CD4-positive, alpha-beta memory T cell (primary cell): ENCODE measurements at regions not wholly inside any gene's neighbourhood (a gene's known extent, or its start where the extent isn't known, plus 50 kb on each side); places are given as distances from the start of the nearest gene placed in this dataset.

Source experiments
- CTCF ChIA-PET: fragments of 350-600 bp; sonication (Branson Sonifier 250); formaldehyde crosslinking; loops from one replicate; lab custom pipeline; 2021; ENCODE audit warnings: inconsistent platforms; ENCODE audit not compliant: partially characterized antibody; lab: Charles Lee
- POLR2A ChIA-PET: fragments of 350-600 bp; sonication (Branson Sonifier 250); formaldehyde crosslinking; loops from one replicate; lab custom pipeline; 2021; ENCODE audit not compliant: partially characterized antibody; lab: Charles Lee
- DNase-seq, 5 donors: peaks; one replicate each; pipeline versions ENCODE4 v3.0.0 to v3.0.0-alpha.2; 2020 to 2022; ENCODE audit warnings: mixed read lengths in 1 of 5
- H3K27ac ChIP-seq: one replicate; pipeline ENCODE4 v1.7.0; 2013; ENCODE audit warnings: low read depth, low read length
- H3K27me3 ChIP-seq: 2 replicates; pipeline ENCODE4 v1.7.0; 2013; ENCODE audit warnings: mild to moderate bottlenecking, low read length, moderate library complexity; ENCODE audit not compliant: insufficient read depth
- H3K36me3 ChIP-seq: 2 replicates; pipeline ENCODE4 v1.7.0; 2013; ENCODE audit warnings: mild to moderate bottlenecking, low read length, moderate library complexity; ENCODE audit not compliant: insufficient read depth
- H3K4me1 ChIP-seq: 2 replicates; pipeline ENCODE4 v1.7.0; 2013; ENCODE audit warnings: mild to moderate bottlenecking, low read length, moderate library complexity; ENCODE audit not compliant: insufficient read depth
- H3K4me3 ChIP-seq, 2 donors: one replicate each; pipeline ENCODE4 v1.7.0; 2013; ENCODE audit warnings: low read length in 2 of 2, mild to moderate bottlenecking in 1 of 2
- H3K9me3 ChIP-seq, 2 donors: one replicate each; pipeline ENCODE4 v1.7.0; 2013; ENCODE audit warnings: low read length in 2 of 2, control low read depth in 1 of 2; ENCODE audit not compliant: control insufficient read depth in 1 of 2
- H3K27ac Mint-ChIP-seq, 7 donors: one replicate each; pipeline ENCODE4 v1.8.0; 2020 to 2021; ENCODE audit warnings: mixed read lengths in 7 of 7, mild to moderate bottlenecking in 6 of 7, inconsistent platforms in 3 of 7, moderate library complexity in 3 of 7
- H3K27me3 Mint-ChIP-seq, 2 donors: one replicate each; pipeline ENCODE4 v1.8.0; 2020 to 2021; ENCODE audit warnings: mixed read lengths in 2 of 2
- H3K36me3 Mint-ChIP-seq, 2 donors: one replicate each; pipeline ENCODE4 v1.8.0; 2020 to 2021; ENCODE audit warnings: mixed read lengths in 2 of 2, inconsistent platforms in 1 of 2, mild to moderate bottlenecking in 1 of 2
- H3K4me1 Mint-ChIP-seq, 4 donors: one replicate each; pipeline ENCODE4 v1.8.0; 2020 to 2021; ENCODE audit warnings: mixed read lengths in 4 of 4, mild to moderate bottlenecking in 1 of 4
- H3K4me3 Mint-ChIP-seq, 8 donors: one replicate each; pipeline ENCODE4 v1.8.0; 2020 to 2021; ENCODE audit warnings: mixed read lengths in 8 of 8, mild to moderate bottlenecking in 7 of 8, moderate library complexity in 6 of 8, inconsistent platforms in 3 of 8
- H3K9me3 Mint-ChIP-seq, 8 donors: one replicate each; pipeline ENCODE4 v1.8.0; 2020 to 2021; ENCODE audit warnings: mixed read lengths in 8 of 8, mild to moderate bottlenecking in 5 of 8, inconsistent platforms in 3 of 8, moderate library complexity in 1 of 8
- intact Hi-C: fragments of 100-400 bp; cut with micrococcal nuclease; formaldehyde crosslinking; loops from one replicate; pipeline ENCODE4 v1.15.1; 2023

DNA sequence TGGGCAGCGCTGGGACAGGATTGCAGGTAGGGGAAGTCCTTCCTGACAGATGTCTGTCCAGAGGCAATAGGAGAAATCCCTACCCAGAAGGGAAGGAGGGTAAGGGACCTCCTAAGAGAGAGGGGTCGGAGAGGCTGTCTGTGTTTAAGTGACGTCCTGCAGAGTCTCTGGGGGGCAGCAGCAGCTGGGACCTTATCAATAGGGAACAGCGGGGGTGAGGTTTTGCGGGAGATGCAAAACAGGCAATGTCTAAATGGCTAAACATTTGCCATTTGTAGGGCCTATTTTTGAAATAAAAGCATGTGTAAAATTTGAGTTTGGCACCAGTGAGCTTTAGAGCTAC, 108.7 kb upstream of the HS6ST1 start:
- H3K27me3 Mint-ChIP-seq: peaks cover 4 to 6% of the 10 kb centered on the region in 2 donors
- intact Hi-C loops: no loop called here
- no peak overlapping the region for H3K4me3 Mint-ChIP-seq
- H3K9me3 ChIP-seq: no peaks in the 10 kb centered on the region
- H3K27ac ChIP-seq: no peak overlapping the region
- no peaks in the 10 kb centered on the region for H3K4me1 ChIP-seq
- DNase-seq: no peak
- ChIA-PET CTCF (no interaction called here), POLR2A (no interaction called here)
- H3K27me3 ChIP-seq: no peaks in the 10 kb centered on the region
- no peaks in the 10 kb centered on the region for H3K36me3 ChIP-seq
- no peak overlapping the region for H3K27ac Mint-ChIP-seq
- H3K9me3 Mint-ChIP-seq: peaks cover 0 to 14% (median 7%) of the 10 kb centered on the region in 8 donors
- no peak overlapping the region for H3K4me3 ChIP-seq
- no peaks in the 10 kb centered on the region for H3K4me1 Mint-ChIP-seq
- no peaks in the 10 kb centered on the region for H3K36me3 Mint-ChIP-seq

DNA sequence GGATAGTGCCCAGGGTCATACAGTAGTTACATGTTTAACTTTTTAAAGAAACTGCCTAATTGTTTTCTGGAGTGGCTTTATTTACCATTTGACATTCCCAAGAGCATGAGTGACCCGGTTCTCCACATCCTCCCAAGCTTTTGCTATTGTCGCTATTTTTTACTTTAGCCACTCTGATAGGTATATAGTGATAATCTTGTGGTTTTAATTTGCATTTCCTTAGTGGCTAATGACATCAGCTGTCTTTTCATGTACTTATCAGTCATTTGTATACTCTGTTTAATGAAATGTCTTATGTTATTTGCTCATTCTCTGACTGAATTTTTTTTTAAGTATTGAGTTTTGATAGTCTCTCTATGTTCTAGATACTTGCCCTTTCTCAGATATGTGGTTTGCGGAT, 109.7 kb upstream of the HS6ST1 start:
- no peak overlapping the region for H3K27ac Mint-ChIP-seq
- H3K36me3 ChIP-seq: no peaks in the 10 kb centered on the region
- no peak overlapping the region for H3K27ac ChIP-seq
- no peaks in the 10 kb centered on the region for H3K4me1 Mint-ChIP-seq
- no peak for DNase-seq
- H3K27me3 ChIP-seq: no peaks in the 10 kb centered on the region
- ChIA-PET CTCF (no interaction called here), POLR2A (no interaction called here)
- H3K27me3 Mint-ChIP-seq: peaks cover 4 to 8% of the 10 kb centered on the region in 2 donors
- H3K4me3 ChIP-seq: no peak overlapping the region
- H3K36me3 Mint-ChIP-seq: no peaks in the 10 kb centered on the region
- intact Hi-C loops: no loop called here
- peaks cover 0 to 14% (median 7%) of the 10 kb centered on the region in 8 donors for H3K9me3 Mint-ChIP-seq
- H3K4me3 Mint-ChIP-seq: no peak overlapping the region
- no peaks in the 10 kb centered on the region for H3K9me3 ChIP-seq
- H3K4me1 ChIP-seq: no peaks in the 10 kb centered on the region

GRCh38 chr2:128432423-128432822, 113.8 kb upstream of the HS6ST1 start:
- Histone ChIP-seq H3K27me3 (no peaks in the 10 kb centered on the region), H3K4me3 (no peak overlapping the region), H3K9me3 (no peaks in the 10 kb centered on the region), H3K36me3 (no peaks in the 10 kb centered on the region), H3K4me1 (no peaks in the 10 kb centered on the region), H3K27ac (no peak overlapping the region)
- no peaks in the 10 kb centered on the region for H3K36me3 Mint-ChIP-seq
- CTCF ChIA-PET: no interaction called here
- DNase-seq: no peak
- H3K4me3 Mint-ChIP-seq: no peak overlapping the region
- H3K4me1 Mint-ChIP-seq: peaks cover 0 to 4% (median 0%) of the 10 kb centered on the region in 4 donors
- intact Hi-C loops: no loop called here
- peaks cover 0 to 14% (median 7%) of the 10 kb centered on the region in 8 donors for H3K9me3 Mint-ChIP-seq
- no peak overlapping the region for H3K27ac Mint-ChIP-seq
- POLR2A ChIA-PET: no interaction called here
- peaks cover 9 to 13% of the 10 kb centered on the region in 2 donors for H3K27me3 Mint-ChIP-seq

GRCh38 chr2:128433911-128434550, 115.4 kb upstream of the HS6ST1 start:
- peaks cover 0 to 14% (median 7%) of the 10 kb centered on the region in 8 donors for H3K9me3 Mint-ChIP-seq
- no peaks in the 10 kb centered on the region for H3K36me3 ChIP-seq
- H3K27ac ChIP-seq: no peak overlapping the region
- no peaks in the 10 kb centered on the region for H3K27me3 ChIP-seq
- H3K27me3 Mint-ChIP-seq: peaks cover 12 to 13% of the 10 kb centered on the region in 2 donors
- H3K27ac Mint-ChIP-seq: no peak overlapping the region
- intact Hi-C loops: no loop called here
- no peaks in the 10 kb centered on the region for H3K4me1 ChIP-seq
- no peak overlapping the region for H3K4me3 Mint-ChIP-seq
- peaks cover 0 to 4% (median 0%) of the 10 kb centered on the region in 4 donors for H3K4me1 Mint-ChIP-seq
- H3K36me3 Mint-ChIP-seq: no peaks in the 10 kb centered on the region
- ChIA-PET CTCF (no interaction called here), POLR2A (no interaction called here)
- H3K9me3 ChIP-seq: no peaks in the 10 kb centered on the region
- no peak overlapping the region for H3K4me3 ChIP-seq
- no peak for DNase-seq

GRCh38 chr2:128435576-128436478, 117.2 kb upstream of the HS6ST1 start:
- POLR2A ChIA-PET: no interaction called here
- H3K4me3 Mint-ChIP-seq: no peak overlapping the region
- Histone ChIP-seq H3K36me3 (no peaks in the 10 kb centered on the region), H3K27ac (no peak overlapping the region), H3K9me3 (no peaks in the 10 kb centered on the region), H3K4me3 (no peak overlapping the region), H3K27me3 (no peaks in the 10 kb centered on the region), H3K4me1 (no peaks in the 10 kb centered on the region)
- peaks cover 0 to 4% (median 0%) of the 10 kb centered on the region in 4 donors for H3K4me1 Mint-ChIP-seq
- CTCF ChIA-PET: no interaction called here
- no peak for DNase-seq
- no peak overlapping the region for H3K27ac Mint-ChIP-seq
- peaks cover 0 to 2% (median 0%) of the 10 kb centered on the region in 8 donors for H3K9me3 Mint-ChIP-seq
- peaks cover 10 to 14% of the 10 kb centered on the region in 2 donors for H3K27me3 Mint-ChIP-seq
- no peaks in the 10 kb centered on the region for H3K36me3 Mint-ChIP-seq
- intact Hi-C loops: no loop called here

DNA sequence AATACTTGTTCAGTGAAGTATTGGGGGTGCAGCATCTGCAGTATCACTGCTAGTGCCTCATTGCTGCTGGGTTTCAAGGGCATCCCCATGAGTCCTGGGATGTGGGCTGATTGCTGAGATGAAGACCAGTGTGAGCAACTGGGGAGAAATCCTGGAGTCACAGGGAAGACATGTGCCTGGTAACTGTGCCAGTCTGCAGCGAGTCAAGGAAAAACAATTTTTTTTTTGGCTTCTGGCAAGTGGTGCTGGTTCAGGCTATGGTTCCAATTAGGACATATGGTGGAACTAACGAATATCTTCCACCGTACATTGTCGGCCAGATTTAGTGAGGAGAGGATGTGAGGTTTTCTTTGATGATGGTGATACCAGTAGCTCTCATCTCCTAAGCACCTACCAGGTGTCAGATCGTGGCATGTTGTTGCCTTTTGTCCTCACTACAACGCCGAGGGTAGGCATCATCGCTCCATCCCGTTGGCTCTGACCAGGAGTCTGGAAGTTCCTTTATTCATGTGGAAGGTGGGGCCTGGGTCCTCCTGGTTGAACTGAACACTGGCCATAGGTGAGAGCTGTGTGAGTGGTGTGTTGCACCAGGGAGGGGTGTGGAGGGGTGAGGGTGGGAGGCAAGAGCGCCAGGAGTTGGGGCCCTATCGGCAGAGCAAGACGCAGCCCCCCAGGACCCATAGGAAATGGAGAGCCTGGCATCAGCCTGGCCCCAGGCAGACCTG, 118.0 kb upstream of the HS6ST1 start:
- no peak overlapping the region for H3K4me3 Mint-ChIP-seq
- H3K9me3 ChIP-seq: no peaks in the 10 kb centered on the region
- no peaks in the 10 kb centered on the region for H3K36me3 ChIP-seq
- H3K27me3 ChIP-seq: no peaks in the 10 kb centered on the region
- no peaks in the 10 kb centered on the region for H3K36me3 Mint-ChIP-seq
- no peak for DNase-seq
- H3K9me3 Mint-ChIP-seq: peaks cover 0 to 2% (median 0%) of the 10 kb centered on the region in 8 donors
- no peak overlapping the region for H3K27ac ChIP-seq
- ChIA-PET CTCF (no interaction called here), POLR2A (no interaction called here)
- no peaks in the 10 kb centered on the region for H3K4me1 ChIP-seq
- intact Hi-C loops: no loop called here
- H3K4me3 ChIP-seq: no peak overlapping the region
- peaks cover 10 to 14% of the 10 kb centered on the region in 2 donors for H3K27me3 Mint-ChIP-seq
- H3K4me1 Mint-ChIP-seq: peaks cover 0 to 4% (median 0%) of the 10 kb centered on the region in 4 donors
- no peak overlapping the region for H3K27ac Mint-ChIP-seq

DNA sequence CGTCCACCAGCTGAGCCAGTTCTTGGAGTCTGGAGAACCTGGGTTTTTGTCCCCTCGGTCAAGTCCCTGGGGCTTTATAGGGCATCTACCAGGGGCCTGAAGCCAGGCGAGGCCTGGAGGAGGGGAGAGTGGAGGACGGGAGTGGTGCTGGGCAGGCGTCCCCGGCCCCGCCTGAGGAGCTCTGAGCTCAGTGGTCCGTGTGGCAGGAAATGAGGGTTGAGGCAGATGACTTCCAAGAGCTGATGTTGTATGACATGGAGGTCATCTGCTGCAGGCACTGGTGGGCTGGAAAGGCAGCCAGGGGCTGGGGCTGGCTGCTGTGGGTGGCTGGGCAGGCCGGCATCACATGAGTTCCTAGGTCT, 118.5 kb upstream of the HS6ST1 start:
- intact Hi-C loops: no loop called here
- Mint-ChIP-seq H3K4me1 (peaks cover 0 to 4% (median 0%) of the 10 kb centered on the region in 4 donors), H3K36me3 (no peaks in the 10 kb centered on the region), H3K27ac (no peak overlapping the region), H3K27me3 (peaks cover 8 to 14% of the 10 kb centered on the region in 2 donors), H3K4me3 (no peak overlapping the region), H3K9me3 (peaks cover 0 to 2% (median 0%) of the 10 kb centered on the region in 8 donors)
- no peaks in the 10 kb centered on the region for H3K9me3 ChIP-seq
- no peaks in the 10 kb centered on the region for H3K4me1 ChIP-seq
- H3K4me3 ChIP-seq: no peak overlapping the region
- no peak for DNase-seq
- ChIA-PET POLR2A (no interaction called here), CTCF (no interaction called here)
- no peaks in the 10 kb centered on the region for H3K27me3 ChIP-seq
- H3K27ac ChIP-seq: no peak overlapping the region
- H3K36me3 ChIP-seq: no peaks in the 10 kb centered on the region
